Kidney capillary endothelial cell (primary cell): ENCODE measurements at regions not wholly inside any gene's neighbourhood (a gene's known extent, or its start where the extent isn't known, plus 50 kb on each side); places are given as distances from the start of the nearest gene placed in this dataset.

ENCODE experiments used
- DNase-seq: peaks from one replicate; pipeline ENCODE4 v3.0.0-alpha.2; 2018; ENCODE audit warnings: low spot score

DNA sequence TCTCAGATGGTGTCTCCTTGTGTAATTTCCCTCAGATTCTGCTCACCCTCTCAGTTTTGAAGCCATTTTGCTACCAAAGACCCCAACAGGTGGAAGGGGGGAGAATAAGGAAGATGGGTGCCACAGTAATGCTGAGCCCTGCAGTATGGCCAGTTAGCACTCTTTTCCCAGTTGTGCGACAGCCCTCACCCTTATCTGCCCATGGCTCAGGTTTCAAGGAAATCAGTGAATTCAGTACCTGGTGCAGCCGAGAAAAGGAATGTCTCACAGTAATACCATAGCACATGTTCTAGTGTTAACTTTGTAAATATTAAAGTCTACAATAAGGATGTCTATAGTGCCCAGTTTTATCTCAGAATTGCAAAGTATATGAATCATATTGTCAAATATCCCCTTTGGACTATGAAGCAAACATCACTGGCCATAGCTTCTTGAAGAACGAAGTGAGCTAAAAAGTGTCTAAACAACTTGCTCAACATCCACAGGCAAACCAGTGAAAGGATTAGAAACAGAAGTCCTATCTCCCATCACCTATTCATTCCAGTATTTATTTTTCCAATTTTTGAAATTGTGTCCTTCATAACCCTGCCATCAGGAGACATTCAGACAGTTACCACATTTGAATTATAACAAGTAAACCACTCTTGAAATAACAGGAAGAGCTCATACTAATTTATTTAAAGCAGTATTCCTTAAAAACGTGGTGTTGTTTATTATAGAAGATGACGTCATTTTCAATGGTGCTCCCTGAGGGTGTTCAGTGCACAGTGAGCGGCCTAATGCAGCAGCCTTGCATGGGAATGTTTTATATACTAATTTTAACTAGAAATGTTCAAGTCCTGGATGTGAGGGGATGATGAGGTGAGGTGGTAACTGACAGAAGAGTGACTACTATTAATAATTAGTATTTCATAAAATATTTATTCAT, 366.2 kb downstream of the TFAP2A start:
- DNase-seq: no peak

- DNase-seq: no peak
Measured at GRCh38 chr6:10042280-10042679, 372.6 kb downstream of the TFAP2A start.

GRCh38 chr6:10033223-10033829, 381.5 kb downstream of the TFAP2A start:
- no peak for DNase-seq

DNA sequence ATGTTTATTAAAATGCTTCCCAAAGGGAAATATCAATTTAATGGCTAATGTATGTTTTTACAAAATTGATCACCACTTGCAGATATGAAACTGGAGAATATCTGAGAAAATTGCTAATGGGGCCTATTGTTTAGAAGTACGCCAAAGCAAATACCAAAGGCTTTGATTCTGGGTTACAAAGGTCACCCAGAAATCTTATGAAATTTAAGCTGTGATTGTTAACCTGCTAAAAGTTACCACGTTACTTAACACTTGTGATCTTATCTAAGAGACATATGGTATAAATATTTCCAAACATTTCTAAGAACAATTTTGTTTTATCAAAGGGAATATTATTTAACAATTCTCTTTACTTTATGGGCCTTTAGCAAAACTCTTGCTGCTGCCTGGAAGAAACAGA, 383.3 kb downstream of the TFAP2A start:
- DNase-seq: no peak

DNA sequence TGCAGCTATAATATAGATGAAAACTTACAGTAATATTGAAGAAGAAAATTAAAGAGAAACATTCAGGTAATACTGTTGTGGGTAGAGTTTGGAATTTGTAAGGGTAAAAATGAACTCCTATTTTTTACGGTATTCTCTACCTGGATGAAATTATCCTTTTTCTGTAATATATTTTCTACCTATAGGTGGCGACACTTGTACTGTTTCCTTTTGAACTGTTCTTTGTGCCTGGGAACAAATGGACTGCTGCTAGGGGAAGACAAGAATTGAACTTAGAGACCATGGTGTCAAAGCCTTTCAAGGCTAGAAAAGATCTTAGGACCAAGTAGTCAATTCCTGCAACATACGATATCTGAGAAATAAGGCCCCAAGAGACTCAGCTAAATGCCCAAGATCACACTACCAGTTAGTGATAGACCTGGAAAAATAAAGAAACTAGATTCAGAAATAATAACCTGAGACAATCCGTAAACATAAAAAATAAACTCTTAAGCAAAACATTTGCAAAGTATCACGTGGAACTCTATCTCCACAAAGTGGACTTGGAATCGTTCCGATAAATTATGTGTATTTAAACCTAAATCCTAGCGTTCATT, 383.8 kb downstream of the TFAP2A start:
- DNase-seq: peak; percentile 21

GRCh38 chr6:10028222-10028621, 386.7 kb downstream of the TFAP2A start:
- DNase-seq: no peak

DNA sequence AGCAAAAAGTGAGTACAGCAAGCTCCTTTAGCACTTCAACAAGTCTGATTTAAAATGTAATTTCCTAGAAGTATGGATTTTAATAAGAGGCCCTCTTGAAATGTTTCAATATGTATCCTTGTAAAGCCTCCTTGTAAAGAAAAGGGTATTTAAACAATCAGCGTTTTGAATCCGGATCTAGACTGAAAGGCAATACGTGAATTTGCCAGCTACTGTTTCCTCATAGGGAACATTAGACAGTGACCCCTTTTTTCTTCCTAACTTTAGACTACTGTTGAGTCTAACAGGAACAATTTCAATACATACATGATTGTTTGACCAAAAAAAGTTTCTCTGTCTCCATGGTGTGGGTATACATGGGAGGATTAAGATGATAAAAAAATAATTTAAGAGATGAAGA, 395.0 kb downstream of the TFAP2A start:
- no peak for DNase-seq

GRCh38 chr6:10014557-10014956, 400.3 kb downstream of the TFAP2A start:
- DNase-seq: no peak

GRCh38 chr6:10000551-10000950, 414.3 kb downstream of the TFAP2A start:
- DNase-seq: no peak

DNA sequence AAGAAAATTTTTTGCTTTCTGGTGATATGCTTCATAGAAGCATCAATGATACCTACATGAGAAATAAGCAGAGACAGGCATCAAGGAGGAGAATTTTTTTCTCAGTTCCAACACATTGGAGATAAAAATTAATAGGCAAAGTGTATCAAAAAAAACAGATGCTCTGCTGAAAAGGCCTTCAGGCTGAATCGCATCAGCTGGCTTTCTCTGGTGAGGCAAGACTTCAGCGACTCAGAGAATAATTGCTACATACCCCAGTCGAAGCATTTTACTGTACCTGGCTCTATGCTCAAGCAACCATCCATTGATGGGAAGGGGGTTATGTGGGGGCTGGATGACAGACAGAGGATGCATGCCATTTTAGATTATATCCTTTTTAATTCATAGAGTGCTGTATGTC, 415.1 kb downstream of the TFAP2A start:
- DNase-seq: no peak

- DNase-seq: no peak
Measured at GRCh38 chr6:9986273-9986672, 428.6 kb downstream of the TFAP2A start.

DNA sequence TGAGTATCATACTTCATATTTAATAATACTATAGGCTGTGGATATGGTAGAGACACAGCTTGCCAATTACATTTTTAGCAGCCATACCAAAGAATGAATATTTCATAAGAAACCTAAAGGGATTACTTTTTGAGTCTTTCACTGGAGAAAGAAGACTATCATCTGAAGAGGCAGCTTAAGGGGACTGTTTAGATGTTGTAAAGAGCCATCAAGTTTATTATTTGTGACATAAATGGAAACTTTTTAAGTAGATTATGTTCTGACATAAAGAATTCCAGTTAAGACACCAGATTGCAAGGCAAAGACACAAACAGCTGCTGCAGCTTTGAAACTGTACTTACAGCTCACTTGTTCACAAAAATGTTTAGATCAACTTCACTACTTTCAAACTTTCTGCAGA, 429.4 kb downstream of the TFAP2A start:
- DNase-seq: no peak

DNA sequence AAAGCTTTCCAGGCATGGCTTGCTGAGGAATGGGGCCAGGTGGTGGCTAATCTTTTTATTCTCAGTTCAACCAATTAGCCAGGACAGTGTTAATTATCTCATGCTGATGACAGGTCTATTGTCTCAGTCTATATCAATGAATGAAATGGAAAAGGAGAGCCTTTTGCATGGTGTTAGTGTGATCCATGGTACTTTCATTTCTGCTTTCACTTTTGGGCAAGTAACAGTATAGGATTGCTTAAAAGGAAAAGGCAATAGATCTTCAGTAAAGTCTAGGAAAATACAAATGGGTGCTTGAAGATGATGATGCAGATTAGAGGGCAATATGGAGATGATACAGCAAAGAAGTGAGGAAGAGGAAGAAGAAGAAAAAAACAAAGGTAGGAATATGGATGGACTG, 430.3 kb downstream of the TFAP2A start:
- DNase-seq: no peak

- DNase-seq: no peak
Measured at GRCh38 chr6:9983168-9983567, 431.7 kb downstream of the TFAP2A start.

DNA sequence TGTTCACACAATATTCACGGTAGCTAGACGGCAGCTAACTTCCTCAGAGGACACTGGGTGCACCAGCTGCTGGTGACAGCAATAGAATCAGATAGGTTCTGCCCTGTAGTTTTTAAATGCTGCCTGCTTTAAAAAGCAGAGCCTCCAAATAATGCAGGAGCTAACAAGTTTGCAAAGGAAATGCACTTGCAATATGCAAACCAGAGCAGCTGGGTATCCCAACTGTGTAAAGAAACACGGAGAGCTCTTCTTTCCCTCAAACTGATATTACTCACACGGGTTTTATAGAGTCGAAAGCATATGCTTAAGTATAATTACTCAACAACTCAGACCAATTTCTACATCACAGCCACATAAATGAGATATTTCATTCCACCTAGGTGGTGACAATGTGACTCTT, 432.7 kb downstream of the TFAP2A start:
- DNase-seq: no peak

GRCh38 chr6:9979996-9980395, 434.9 kb downstream of the TFAP2A start:
- no peak for DNase-seq

- DNase-seq: no peak
Measured at GRCh38 chr6:9978480-9978879, 436.4 kb downstream of the TFAP2A start.

DNA sequence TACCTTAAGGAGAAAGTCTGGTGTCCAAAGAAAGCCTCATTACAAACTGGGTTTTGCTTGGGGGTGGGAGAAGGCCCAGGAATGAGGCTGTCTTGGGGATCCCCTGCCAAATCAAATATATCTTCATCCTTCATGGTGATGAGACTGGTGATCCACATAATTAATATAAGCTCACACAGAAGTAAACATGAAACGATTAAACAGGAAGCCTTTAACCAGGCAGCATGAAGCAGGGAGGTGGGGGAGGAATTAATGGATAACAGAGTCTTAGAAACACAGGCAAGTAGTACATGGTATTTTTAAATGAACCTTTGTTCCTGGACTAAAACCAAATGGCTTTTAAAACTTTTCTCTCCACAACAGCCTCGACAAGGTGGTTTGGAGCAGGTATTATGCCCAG, 437.5 kb downstream of the TFAP2A start:
- DNase-seq: no peak

DNA sequence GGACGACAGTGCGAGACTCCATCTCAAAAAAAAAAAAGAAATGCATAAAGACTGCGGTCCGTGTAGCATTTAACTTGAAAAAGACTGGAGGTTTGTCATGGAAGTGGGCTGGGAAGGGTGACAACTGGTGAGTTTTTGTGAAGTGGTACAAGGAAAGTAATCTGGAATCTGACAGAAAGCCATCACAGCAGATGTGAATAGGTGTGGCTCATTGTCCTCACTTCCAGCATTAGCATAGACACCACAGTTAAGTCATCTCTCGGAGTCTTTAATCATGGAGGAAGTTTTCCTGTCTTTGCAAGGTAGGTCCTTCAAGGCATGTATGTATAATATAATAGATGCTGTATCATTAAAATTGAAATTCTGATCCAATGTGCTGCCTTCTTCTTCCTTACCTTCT, 453.2 kb downstream of the TFAP2A start:
- DNase-seq: no peak

DNA sequence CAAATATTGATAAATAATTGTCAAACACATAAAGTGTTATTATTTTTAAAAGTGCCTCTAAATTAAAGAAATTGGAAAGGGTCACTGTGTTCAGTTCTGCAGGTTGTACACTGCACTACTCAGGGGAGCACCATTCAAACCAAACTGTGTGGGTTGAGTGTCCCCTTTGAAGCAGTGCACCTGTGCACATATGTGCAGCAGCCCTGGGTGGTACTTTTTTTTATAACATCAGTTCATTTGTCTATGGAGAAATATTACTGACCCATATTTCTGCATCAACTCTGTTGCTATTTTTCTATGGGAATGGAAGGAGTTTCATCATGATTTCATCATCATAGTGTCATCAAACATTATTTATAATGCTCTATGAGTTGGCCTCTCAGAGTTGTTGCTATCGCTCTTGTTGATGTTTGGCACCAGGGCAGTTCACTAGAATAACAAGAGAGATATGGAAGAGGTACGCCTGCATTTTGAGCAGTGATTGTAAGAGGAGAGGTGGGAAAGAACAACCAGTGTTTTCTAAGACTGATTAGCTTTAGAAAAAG, 457.6 kb downstream of the TFAP2A start:
- no peak for DNase-seq

GRCh38 chr6:9948678-9949077, 466.2 kb downstream of the TFAP2A start:
- DNase-seq: no peak

DNA sequence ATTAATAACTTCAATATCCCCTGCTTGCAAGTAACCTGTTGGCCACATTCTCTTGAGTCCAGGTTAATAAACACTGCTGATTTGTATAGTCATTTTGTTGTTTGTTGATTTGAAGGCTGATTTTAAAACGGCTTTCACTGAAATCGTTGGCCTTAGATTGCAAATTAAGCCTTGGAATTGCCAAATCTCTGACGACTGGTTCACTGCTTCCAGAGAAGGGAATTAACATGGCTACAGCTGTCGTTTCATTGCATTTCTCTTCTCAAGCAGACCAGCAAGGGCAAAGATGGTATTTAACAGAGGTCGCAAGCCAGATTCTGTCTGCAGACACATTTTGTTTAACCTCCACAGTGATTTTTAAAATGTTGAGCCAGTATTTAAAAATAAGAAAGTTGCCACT, 470.9 kb downstream of the TFAP2A start:
- DNase-seq: no peak

GRCh38 chr6:9943026-9943425, 471.8 kb downstream of the TFAP2A start:
- DNase-seq: no peak
